ENCODE measurements at regions not wholly inside any gene's neighbourhood (a gene's known extent, or its start where the extent isn't known, plus 50 kb on each side); places are given as distances from the start of the nearest gene placed in this dataset.

DNA sequence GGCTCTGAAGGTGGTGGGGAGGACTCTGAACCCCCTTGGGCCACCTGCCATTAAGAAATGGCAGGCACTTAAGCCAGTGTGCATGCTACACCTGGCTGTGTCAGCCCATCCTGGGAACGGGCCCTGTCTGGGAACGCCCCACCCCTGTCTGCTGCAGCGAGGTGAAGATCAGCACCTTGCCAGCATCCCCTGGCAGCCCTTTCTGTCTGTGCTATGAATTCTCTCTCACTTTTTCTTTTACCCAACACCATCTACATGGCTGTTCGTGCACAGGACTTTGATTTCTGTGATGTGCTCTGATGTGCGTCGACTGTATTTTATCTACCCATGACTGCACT, 452.9 kb upstream of the B3GAT1 start:
- no peak overlapping the region for H3K14ac ChIP-seq (ENCODE audit: insufficient read length)
- no peak overlapping the region for H3K9ac ChIP-seq (replicated peaks in 1 of 4; ENCODE audit: extremely low read depth in 1 of 4, low read depth in 3 of 4, low read length in 3 of 4)
- H2BK15ac ChIP-seq (ENCODE audit: low read length) = no peak overlapping the region
- TF ChIP-seq TAF1 (IDR thresholded peaks at IDR 0.05; ENCODE audit: low read depth, low read length) = no peak
- TF ChIP-seq, protein P1, sequence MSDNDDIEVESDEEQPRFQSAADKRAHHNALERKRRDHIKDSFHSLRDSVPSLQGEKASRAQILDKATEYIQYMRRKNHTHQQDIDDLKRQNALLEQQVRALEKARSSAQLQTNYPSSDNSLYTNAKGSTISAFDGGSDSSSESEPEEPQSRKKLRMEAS (IDR thresholded peaks at IDR 0.05) = no peak
- no peak for TF ChIP-seq CBX8 (IDR thresholded peaks at IDR 0.05; ENCODE audit: borderline replicate concordance, low read depth, low read length)
- no peak for TF ChIP-seq EZH2 (IDR thresholded peaks at IDR 0.05; ENCODE audit: low read depth, low read length, severe bottlenecking)
- no peak for TF ChIP-seq CREB1 (IDR thresholded peaks at IDR 0.05)
- TF ChIP-seq KDM1A (IDR thresholded peaks at IDR 0.05; ENCODE audit: borderline replicate concordance, low read length) = no peak
- no peak for TF ChIP-seq RNF2 (IDR thresholded peaks at IDR 0.05; ENCODE audit: borderline replicate concordance, low read depth, low read length, missing control alignments, poor library complexity, severe bottlenecking)
- TF ChIP-seq PHF8 (conservative IDR thresholded peaks at IDR 0.05; ENCODE audit: low read depth, low read length) = no peak
- TF ChIP-seq MAFK (IDR thresholded peaks at IDR 0.05; ENCODE audit: low read depth, low read length) = no peak
- no peak for TF ChIP-seq HDAC2 (IDR thresholded peaks at IDR 0.05; ENCODE audit: borderline replicate concordance in 1 of 2, low read depth in 2 of 2, low read length in 2 of 2)
- no peak overlapping the region for H2BK12ac ChIP-seq (ENCODE audit: low read depth, low read length)
- H4K91ac ChIP-seq (replicated peaks; ENCODE audit: insufficient read length, low read length) = no peak overlapping the region
- no peaks in the 10 kb centered on the region for H3K36me3 ChIP-seq (ENCODE audit: control insufficient read depth in 2 of 4, insufficient read depth in 4 of 4, low read length in 3 of 4)
- H4K8ac ChIP-seq (ENCODE audit: extremely low read depth, insufficient read depth, low read length) = no peak overlapping the region
- ChIA-PET CTCF (ENCODE audit: partially characterized antibody) (interaction anchor here (1.8 kb wide), 1 partner anchor 77 kb away, joined by 7 read pairs; no protein-coding TSS in a partner anchor), POLR2A (ENCODE audit: partially characterized antibody) (no interaction called here)
- H4K20me1 ChIP-seq (replicated peaks in 1 of 2; ENCODE audit: control insufficient read depth in 1 of 2, insufficient read depth in 2 of 2, low read length in 2 of 2) = no peaks in the 10 kb centered on the region
- no peak overlapping the region for H3K4me3 ChIP-seq (ENCODE audit: extremely low read depth in 1 of 4, insufficient read depth in 2 of 4, low read depth in 3 of 4, low read length in 4 of 4)
- H2BK5ac ChIP-seq (ENCODE audit: low read depth, low read length) = no peak overlapping the region
- peaks cover 0 to 3% (median 0%) of the 10 kb centered on the region in 4 experiments; a peak in 3 of 7 replicates for H3K27me3 ChIP-seq (replicated peaks in 1 of 4; ENCODE audit: control insufficient read depth in 3 of 4, extremely low read depth in 1 of 4, insufficient read depth in 3 of 4, low read length in 3 of 4)
- H3K18ac ChIP-seq (ENCODE audit: extremely low read depth, low read length) = no peak overlapping the region
- no peak overlapping the region for H2BK120ac ChIP-seq (replicated peaks; ENCODE audit: low read depth, low read length)
- no peaks in the 10 kb centered on the region for H3K79me1 ChIP-seq (ENCODE audit: low read depth, low read length)
- no peaks in the 10 kb centered on the region; a peak in 1 of 7 replicates for H3K4me1 ChIP-seq (replicated peaks in 1 of 4; ENCODE audit: control insufficient read depth in 3 of 4, insufficient read depth in 4 of 4, low read length in 3 of 4)
- H3K4ac ChIP-seq (replicated peaks; ENCODE audit: insufficient read length, low read depth, low read length) = no peak overlapping the region
- no peaks in the 10 kb centered on the region for H3K9me3 ChIP-seq (ENCODE audit: insufficient read depth in 2 of 2, low read depth in 1 of 2, low read length in 1 of 2)
- no peak for FAIRE-seq
- H2BK20ac ChIP-seq (ENCODE audit: low read length) = no peak overlapping the region
- no peak overlapping the region for H3K56ac ChIP-seq (replicated peaks; ENCODE audit: insufficient read length, low read depth, low read length)
- H3K4me2 ChIP-seq (ENCODE audit: insufficient read depth in 1 of 2, low read depth in 2 of 2, low read length in 2 of 2) = no peak overlapping the region
- no peak overlapping the region for H4K5ac ChIP-seq (ENCODE audit: insufficient read length, low read depth, low read length)
- H3K23ac ChIP-seq (ENCODE audit: insufficient read length) = no peak overlapping the region
- no peak overlapping the region for H2AFZ ChIP-seq (ENCODE audit: low read length)
- no peaks in the 10 kb centered on the region for H3K23me2 ChIP-seq (ENCODE audit: low read depth, low read length)
- no peak for DNase-seq (ENCODE audit: low read depth in 1 of 2, low spot score in 2 of 2)
- no peaks in the 10 kb centered on the region for H3K79me2 ChIP-seq (ENCODE audit: control insufficient read depth in 1 of 2, insufficient read depth in 2 of 2, low read length in 2 of 2)
- H2AK5ac ChIP-seq (ENCODE audit: low read depth, low read length) = no peak overlapping the region
- no peak overlapping the region for H3K27ac ChIP-seq (ENCODE audit: low read depth, low read length)
- 93% methylated on average over 6 of the region's 6 CpGs; no CpG with 5 or more reads in 1 of the 2 experiments for WGBS, 2 experiments (ENCODE audit: extremely low coverage in 1 of 2, insufficient coverage in 1 of 2, insufficient read length in 1 of 2, insufficient replicate concordance in 2 of 2, low coverage in 1 of 2, low lambda C conversion rate in 2 of 2, missing lambda C conversion rate in 1 of 2)
